Adrenal gland (tissue), 5 donors: ENCODE measurements at regions not wholly inside any gene's neighbourhood (a gene's known extent, or its start where the extent isn't known, plus 50 kb on each side); places are given as distances from the start of the nearest gene placed in this dataset.

ENCODE experiments used
- POLR2A ChIP-seq, 2 donors: fragments of 450-650 bp; IDR thresholded peaks; one replicate each; pipeline ENCODE4 v1.6.1; 2017; ENCODE audit warnings: antibody characterized with exemption in 2 of 2, mild to moderate bottlenecking in 2 of 2, moderate library complexity in 1 of 2
- TF ChIP-seq, protein P1 (sequence below), 6 experiments: fragments of 450-650 bp in 4 of 6; fragments of 200-600 bp in 2 of 6; sonication (generic) in 1 of 6; IDR thresholded peaks; 1 replicate in 5 of 6; 2 replicates in 1 of 6; pipeline versions ENCODE4 v1.5.1 to v1.8.0; 2016 to 2021; ENCODE audit warnings: antibody characterized with exemption in 6 of 6, mild to moderate bottlenecking in 2 of 6, moderate library complexity in 1 of 6
- donor health status: DM: no; HTN: no; CAD: no.

DNA sequence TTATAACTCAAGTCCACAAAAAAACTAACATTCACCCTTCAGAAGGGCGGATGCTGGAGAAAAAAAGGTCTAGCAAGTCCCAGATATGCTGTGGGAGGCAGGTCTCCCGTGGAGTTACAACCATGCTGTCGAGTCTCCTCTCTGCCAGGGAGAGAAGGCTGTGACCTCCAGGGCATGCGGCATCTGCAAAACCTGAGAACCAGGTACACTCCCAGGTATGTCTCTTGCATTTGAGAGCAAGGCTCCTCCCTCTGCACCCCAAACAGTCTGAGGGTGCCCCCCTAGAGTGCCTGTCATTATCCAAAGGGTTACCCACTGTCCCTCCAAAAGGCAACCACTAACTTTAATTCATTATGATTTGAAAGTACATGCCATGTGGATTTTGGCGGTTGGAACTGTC is 134.0 kb downstream of the IRX2 start:
- TF ChIP-seq, protein P1, sequence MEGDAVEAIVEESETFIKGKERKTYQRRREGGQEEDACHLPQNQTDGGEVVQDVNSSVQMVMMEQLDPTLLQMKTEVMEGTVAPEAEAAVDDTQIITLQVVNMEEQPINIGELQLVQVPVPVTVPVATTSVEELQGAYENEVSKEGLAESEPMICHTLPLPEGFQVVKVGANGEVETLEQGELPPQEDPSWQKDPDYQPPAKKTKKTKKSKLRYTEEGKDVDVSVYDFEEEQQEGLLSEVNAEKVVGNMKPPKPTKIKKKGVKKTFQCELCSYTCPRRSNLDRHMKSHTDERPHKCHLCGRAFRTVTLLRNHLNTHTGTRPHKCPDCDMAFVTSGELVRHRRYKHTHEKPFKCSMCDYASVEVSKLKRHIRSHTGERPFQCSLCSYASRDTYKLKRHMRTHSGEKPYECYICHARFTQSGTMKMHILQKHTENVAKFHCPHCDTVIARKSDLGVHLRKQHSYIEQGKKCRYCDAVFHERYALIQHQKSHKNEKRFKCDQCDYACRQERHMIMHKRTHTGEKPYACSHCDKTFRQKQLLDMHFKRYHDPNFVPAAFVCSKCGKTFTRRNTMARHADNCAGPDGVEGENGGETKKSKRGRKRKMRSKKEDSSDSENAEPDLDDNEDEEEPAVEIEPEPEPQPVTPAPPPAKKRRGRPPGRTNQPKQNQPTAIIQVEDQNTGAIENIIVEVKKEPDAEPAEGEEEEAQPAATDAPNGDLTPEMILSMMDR (IDR thresholded peaks at IDR 0.05) = no peak
- TF ChIP-seq POLR2A (IDR thresholded peaks at IDR 0.05) = no peak
